HG02623 (cell line): ENCODE measurements at regions not wholly inside any gene's neighbourhood (a gene's known extent, or its start where the extent isn't known, plus 50 kb on each side); places are given as distances from the start of the nearest gene placed in this dataset.
"Not testable (repeated sequence)": the region's sequence is repeated elsewhere in the genome, so short reads cannot be mapped to it uniquely, and the experiment has no call there.

Source experiments
- ATAC-seq: cut with Tn5 transposase; IDR thresholded peaks from one replicate; pipeline ENCODE4 v1.9.1; 2021; ENCODE audit warnings: moderate library complexity; ENCODE audit not compliant: unreplicated experiment

DNA sequence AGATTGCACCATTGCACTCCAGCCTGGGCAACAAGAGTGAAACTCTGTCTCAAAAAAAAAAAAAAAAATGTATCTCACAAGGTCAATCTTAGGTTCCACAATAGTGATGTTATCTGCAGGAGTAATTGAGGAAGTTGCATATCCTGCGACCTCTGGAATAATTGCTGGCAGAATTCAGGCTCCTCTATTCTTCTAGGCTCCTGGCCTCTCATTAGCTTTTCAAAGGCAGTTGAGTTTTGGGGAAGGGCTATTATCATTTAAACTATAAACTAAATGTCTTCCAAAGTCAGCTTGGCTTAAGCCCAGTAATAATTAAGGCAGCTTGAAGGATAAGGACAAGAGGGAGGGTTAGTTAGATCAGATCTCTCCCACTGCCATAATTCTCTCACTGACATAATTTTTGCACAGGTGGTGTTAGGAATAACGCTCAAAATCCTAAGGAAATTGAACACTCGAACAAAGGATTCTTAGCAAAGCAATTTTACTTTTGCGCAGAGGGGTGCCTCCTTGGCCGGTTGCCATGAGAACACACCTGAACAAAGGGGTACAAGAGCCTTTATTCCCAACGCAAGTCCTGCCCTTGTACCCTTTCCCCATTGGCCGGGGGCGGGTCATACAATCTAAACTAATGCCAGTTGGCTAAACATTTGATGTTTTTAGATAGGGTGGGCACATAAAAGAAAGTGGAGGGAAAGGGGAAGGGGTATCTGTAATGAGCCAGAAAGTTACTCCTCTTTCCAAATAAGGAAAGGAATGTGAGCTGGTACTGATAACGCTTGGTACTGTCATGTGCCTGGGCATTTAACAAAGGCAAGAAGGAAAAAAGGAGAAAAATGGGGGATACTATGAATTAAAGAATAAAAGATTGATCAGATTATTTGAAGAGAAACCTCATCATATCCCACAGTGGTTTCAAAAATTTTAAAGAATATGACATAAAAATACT is 106.4 kb upstream of the CCNG1 start:
- ATAC-seq: no peak

DNA sequence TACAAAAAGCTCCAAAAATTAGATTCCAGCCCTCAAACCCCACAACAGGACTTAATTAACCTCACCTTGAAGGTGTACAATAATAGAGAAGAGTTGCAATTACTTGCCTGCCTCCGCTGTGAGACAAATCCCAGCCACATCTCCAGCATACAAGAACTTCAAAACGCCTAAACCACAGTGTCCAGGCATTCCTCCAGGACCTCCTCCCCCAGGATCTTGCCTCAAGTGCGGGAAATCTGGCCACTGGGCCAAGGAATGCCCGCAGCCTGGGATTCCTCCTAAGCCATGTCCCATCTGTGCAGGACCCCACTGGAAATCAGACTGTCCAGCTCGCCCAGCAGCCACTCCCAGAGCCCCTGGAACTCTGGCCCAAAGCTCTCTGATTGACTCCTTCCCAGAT is 101.3 kb upstream of the CCNG1 start:
- ATAC-seq: not testable (repeated sequence)

DNA sequence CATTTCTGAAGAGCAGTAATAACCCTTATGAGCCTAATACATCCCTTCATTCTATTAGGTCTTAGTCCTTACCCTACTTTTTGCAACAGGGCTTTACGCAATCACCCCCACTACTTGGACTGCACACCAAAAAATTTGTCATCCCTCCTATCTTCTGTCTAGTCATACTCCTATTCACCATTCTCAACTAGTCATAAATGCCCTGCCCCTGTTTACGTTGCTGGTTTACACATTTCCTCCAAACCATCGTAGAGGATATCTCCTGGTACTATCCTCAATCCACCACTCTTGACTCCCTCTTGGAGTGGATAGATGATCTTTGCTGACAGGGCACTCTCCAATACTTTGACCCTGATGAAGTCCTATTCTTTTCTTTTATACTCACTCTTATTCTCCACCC is 98.2 kb upstream of the CCNG1 start:
- ATAC-seq: no peak

DNA sequence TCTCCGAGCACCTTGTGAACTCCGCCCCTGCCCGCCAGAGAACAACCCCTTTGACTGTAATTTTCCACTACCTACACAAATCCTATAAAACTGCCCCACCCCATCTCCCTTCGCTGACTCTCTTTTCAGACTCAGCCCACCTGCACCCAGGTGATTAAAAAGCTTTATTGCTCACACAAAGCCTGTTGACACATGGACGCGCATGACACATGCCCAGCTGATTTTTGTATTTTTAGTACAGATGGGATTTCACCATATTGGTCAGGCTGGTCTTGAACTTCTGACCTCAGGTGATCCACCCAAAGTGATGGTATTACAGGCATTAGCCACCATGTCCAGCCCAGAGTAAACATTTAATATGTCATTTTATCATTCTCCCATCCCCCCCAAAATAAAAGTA is 97.0 kb upstream of the CCNG1 start:
- not testable (repeated sequence) for ATAC-seq

DNA sequence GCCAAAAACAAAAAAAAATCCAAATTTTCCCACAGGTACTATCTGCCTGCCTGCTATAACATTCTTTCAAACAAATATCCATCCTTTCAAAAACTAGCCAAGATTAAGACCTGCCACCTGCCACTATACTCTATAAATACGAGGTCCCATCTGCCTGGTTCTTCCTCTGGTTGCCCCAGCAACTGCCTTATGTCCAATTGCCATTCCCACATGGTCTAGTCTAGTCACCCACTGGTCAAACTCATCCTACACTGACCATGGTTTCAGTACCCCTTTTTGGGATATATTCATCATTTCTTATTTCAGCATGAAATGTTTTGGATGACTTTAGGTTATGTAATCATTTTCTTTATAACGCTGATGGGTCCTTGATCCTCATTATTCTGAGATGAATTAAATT is 95.1 kb upstream of the CCNG1 start:
- ATAC-seq: no peak

DNA sequence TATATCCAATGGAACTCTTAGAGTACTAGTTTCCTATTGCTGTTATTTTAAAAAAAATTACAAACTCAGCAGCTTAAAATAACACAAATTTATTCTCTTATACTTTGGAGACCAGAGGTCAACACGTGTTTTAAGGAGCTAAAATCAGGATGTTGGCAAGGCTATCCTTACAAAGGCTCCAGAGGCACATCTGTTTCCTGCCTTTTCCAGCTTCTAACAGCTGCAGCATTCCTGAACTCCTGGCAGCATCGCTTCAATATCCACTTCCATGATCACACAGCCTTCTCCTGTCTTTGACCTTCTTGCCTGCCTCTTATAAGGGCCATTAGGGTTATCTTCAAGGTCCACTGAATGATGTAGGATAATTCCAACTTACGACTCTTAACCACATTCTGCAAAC is 92.2 kb upstream of the CCNG1 start:
- ATAC-seq: no peak

DNA sequence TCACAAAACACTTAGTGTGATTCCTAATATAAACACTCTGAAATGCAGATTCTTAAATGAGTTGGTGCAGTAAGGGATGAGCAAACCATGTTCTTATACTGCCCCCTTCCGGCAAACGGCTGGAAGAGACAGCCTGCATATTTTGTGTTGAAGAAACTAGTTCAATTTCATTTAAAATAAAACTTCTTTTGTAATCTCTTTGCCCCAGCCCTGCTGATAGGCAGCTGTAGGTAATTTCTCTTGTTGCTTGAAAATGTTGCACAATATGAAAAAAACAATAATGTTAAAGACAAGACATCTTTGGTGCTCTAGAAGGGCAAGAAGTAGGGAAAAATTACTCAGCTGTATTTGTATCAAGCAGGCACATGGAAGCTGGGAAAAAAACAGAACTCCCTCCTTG is 89.7 kb upstream of the CCNG1 start:
- peak; percentile 67 for ATAC-seq

DNA sequence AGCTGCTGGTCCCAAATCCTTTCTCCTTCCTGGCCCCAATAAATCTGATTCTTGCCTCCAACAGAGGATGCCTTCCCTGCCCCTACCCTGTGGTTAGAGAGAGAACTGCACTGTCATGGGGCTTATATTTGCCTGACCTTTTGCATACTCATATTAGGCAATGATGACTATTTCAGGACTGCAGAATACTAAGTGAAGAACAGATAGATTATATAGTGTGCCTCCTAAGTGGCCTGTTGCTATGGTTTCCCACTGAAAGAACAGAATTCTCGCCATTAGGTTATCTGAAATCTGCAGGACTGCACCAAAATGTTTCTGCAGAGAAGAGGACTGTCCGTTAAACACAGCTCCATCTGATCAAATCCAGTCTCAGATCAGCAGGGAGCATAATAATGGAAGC is 87.3 kb upstream of the CCNG1 start:
- ATAC-seq: no peak

DNA sequence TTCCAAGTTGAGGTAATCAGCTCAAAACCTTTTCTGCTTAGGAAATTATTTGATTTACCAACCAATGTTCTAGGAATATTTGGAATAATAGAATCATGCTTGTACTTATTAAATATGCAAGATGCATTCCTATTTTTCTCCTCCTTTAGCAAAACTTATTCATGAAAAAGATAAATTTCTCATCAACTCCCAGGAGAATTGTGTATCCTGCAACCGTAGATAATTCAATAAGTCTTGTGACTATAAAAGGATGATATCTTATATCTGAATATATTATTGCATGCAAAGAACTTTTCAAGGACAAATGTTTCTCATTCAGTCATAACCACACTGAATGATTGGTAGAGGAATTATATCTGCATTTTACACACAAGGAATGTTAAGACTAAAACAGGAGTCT is 84.9 kb upstream of the CCNG1 start:
- ATAC-seq: no peak

DNA sequence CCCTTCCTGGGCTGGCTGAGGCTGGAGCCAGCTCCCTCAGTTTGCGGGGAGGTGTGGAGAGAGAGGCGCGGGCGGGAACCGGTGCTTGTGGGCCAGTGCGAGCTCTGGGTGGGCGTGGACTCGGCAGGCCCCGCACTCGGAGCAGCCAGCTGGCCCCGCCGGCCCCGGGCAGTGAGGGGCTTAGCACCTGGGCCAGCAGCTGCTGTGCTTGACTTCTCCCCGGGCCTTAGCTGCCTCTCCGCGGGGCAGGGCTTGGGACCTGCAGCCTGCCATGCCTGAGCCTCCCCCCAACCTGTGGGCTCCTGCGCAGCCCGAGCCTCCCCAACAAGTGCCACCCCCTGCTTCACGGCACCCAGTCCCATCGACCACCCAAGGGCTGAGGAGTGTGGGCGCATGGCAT is 81.6 kb upstream of the CCNG1 start:
- not testable (repeated sequence) for ATAC-seq

DNA sequence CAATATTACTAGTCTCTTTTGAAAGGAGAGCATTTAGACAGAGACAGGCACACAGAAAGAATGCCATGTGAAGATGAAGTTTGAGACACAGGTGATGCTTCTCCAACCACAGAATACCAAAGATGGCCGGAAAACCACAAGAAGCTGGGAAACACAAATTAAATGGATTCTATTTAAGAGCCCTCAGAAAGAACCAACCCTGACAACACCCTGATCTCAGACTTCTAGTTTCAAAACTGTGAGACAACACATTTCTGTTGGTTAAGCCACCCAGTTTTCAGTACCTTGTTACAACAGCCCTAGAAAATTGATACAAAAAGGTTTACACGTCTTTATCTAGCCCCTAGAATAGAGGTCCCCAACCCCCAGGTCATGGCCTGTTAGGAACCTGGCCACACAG is 79.8 kb upstream of the CCNG1 start:
- ATAC-seq: no peak

DNA sequence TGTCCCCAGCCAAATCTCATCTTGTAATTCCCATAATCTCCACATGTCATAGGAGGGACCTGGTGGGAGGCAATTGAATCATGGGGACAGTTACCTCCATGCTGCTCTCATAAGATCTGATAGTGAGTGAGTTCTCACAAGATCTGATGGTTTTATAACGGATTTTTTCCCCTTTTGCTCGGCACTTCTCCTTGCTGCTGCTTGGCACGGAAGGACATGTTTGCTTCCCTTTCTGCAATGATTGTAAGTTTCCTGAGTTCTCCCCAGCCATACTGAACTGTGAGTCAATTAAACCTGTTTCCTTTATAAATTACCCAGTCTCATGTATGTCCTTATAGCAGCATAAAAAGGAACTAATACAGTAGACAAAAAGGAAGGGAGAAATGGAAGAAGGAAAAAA is 76.7 kb upstream of the CCNG1 start:
- ATAC-seq: no peak

DNA sequence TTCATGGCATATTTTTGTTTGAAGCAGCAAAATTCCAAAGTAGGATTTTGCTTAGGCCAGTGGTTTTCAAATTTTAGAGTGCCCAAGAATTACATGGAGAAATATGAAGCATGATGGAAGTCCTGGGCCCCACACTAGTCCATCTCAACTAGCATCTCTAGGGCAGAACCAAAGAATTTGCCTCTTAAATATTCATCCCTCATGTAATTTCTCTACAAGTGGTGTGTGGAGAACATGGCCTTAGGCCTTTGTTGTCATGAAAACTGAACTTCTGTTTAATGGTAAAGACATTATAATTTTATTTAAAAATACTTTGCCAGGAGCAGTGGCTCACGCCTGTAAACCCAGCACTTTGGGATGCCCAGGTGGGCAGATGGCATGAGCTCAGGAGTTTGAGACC is 75.9 kb upstream of the CCNG1 start:
- ATAC-seq: no peak

DNA sequence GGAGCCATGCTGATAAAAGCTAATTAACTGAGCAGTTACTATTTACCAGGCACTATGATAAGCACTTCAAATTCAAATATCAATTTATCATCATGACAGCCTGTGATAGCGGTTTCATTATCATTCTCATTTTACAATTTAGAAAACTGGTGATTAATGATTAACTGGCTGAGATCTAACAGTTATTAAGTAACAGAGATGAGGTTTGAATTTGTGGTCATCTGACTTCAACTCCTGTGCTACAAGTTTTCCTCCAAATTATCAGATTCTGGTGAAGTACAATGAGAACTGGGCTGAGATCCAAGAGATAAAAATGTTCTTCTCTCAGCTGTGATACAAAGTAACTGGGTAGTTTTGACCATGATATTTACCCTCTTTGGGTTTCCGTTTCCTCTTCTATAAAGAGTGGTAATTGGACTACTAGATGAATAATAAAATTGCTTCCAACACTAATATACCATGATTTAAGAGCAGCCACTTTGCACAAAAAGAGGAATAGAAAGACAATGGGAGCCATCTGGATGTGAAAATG is 74.5 kb upstream of the CCNG1 start:
- ATAC-seq: no peak

DNA sequence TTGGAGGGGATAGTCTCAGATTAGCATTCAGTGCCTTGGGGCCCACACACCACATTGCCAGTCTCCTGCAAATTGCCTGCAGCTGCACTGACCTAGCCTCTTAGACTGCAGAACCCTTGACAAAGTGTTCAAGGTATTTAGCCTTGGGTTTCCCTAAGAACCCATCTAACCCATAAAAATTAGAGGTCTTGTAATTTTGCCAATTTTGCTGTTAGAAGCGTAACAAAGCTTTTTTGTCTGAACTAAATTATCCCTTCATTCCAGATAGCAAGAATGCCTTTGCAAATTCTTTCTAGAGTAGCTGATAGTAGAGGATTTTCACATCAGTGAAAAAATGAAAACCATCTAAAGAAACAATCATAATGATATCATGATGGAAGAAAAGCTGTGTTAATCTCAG is 74.0 kb upstream of the CCNG1 start:
- no peak for ATAC-seq

DNA sequence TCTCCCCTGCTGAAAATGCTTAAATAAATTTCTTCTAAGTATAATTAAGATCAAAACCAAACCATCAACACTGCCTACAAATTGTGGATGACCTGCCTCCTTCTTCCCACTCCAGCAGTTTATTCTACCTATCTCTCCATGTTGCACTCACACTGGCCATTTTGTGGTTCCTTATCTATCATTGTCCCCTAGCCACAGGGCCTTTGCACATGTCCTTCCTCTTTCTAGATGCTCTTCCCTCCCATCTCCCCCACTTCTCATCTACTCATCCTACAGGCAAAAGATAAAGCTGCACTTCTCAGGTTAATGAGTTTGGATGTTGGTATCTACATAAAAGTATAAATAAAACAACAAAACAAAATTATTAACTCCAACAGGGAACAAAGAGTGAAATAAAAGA is 70.6 kb upstream of the CCNG1 start:
- ATAC-seq: no peak

DNA sequence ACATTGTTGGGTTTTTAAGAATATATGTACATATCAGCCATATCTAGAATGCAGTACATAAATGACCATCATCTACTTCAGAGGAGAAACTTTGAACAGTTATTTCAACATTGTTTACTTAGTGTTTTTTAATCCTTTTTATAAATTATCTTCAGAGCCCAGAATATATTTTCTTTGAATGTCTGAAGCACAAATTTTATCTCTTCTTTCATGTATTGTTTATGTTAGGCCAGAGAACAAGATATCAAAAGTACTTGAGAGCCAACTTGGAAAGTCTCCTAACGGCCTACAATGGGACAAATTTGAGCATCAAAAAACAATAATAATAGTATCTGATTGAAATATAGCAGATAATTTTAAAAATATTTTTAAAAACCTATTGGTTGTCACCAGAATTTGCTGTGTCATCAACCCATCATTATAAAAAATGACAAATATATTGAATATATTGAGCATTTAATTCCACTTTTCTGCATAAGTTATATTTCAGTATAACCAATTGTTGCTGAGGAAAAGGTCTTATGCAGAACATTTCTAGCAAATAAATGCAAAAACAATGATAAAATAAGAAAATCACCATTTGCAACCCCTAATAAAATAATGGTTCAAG is 67.5 kb upstream of the CCNG1 start:
- ATAC-seq: no peak

DNA sequence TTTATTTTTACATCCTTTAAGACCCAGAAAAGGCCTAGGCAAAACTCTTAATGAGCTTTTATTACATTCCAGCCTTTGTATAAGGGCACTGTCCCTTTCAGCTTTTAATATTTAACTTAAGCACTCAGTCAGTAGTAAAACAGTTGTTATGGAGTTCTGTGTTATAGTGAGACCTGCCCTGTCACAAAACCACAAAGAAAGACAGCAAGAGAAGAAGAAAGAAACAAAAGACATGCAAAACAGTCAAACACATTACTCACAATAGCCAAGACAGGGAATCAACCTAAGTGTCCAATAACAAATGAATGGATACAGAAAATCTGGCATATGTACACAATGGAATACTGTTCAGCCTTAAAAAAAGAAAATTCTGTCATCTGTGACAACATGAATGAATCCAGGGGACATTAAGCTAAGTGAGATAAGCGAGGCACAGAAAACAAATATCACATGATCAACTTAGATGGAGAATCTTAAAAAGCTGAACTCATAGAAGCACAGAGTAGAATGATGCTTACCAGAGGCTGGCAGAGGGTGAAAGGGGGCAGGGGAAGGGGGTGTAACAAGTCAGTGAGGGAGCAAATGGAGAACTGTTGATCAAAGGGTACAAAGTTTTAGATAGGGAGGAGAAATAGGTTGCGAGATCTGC is 63.8 kb upstream of the CCNG1 start:
- no peak for ATAC-seq

DNA sequence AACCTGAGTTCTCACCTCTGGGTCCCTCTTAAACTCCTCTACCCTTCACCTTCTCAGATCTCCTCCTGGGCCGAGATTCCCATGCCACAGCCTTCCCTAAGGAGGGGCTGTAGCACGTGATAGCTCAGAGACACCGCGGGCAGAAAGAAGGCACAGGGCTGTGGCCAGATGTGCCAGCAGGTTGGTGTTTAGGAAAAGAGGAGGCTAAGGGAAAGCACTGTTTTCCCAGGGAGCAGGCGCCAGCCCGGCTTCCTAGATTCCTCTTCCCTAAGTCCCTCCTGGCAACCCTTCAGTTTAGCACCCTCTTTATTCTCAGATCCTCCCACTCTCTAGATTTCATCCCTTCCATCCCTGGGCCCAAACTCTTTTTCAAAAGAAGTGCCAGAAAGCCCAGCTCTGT is 59.4 kb upstream of the CCNG1 start:
- no peak for ATAC-seq

DNA sequence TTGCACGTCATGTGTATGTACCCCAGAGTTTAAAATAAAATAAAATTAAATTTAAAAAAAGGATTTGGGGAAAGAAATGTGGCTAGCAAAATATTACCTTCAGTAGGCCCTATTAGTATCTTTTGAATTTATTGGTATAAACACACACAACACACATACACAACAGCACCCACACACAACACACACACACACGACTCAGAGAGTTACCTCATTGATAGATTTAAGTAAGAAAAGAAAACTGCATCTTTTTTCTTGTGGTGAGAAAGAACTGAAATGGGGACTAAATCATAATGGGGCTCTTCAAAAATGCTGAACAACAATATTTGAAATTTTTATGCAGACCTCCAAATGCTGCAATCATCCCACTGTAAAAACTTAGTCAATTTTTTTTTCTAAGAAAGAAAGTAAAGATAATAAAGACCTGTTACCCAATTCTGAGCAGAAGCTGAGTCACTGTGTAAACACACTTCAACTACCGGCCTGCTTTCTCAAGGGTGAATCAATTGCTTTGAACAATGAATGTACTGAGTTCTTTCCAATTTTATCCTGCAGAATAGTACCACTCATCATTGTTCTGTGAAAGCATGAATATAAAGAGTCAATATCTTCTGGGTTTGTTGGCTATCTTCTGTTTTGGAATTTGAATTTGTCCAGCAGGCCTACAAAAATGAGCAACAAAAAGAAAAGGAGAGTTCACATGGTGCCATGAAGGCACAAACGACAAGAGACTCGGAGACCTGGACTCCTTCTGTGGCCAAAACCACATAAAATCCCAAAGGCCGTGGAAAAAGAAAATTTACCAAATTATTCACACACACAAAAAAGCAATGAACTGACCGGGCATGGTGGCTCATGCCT is 57.9 kb upstream of the CCNG1 start:
- ATAC-seq: no peak

DNA sequence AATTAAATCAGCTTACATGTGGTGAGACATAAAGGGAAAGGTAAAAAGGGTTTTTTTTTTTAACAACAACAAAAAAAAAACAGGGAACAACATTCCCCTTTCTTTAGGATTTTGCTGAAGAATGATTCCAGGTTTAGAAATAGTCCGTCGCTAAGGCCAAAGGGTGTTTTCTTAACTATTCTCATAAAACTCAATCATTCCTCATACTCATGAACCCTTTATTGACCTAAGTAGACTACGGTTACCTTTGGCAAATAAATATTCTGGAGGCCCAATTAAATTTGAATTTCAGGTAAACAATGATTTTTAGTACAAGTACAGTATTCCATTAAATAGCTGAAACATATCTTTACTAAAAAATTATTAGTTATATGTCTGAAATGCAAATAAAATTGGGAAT is 55.6 kb upstream of the CCNG1 start:
- no peak for ATAC-seq
